Panc1 (cell line): ENCODE measurements at regions not wholly inside any gene's neighbourhood (a gene's known extent, or its start where the extent isn't known, plus 50 kb on each side); places are given as distances from the start of the nearest gene placed in this dataset.

Source experiments
- ATAC-seq: fragments of 200-7000 bp; cut with Tn5 transposase; 2 replicates; pipeline ENCODE4 v1.9.1; 2020; ENCODE audit warnings: mild to moderate bottlenecking, moderate library complexity
- BruUV-seq: library from RNA; stranded (reverse); fragments of 400-500 nt; replicated peaks from 2 replicates; lab custom pipeline; 2021; lab: Mats Ljungman, UMichigan
- CTCF ChIA-PET: fragments of 300-600 bp; sonication (Branson Sonifier 250); formaldehyde crosslinking; loops from one replicate; lab custom pipeline; 2022; ENCODE audit warnings: antibody characterized with exemption; lab: Charles Lee
- POLR2A ChIA-PET: fragments of 300-600 bp; sonication (Branson Sonifier 250); formaldehyde crosslinking; loops from one replicate; lab custom pipeline; 2022; ENCODE audit warnings: antibody characterized with exemption; lab: Charles Lee
- DNase-seq: peaks from one replicate; pipeline ENCODE4 v3.0.0-alpha.2; 2010; ENCODE audit warnings: low read depth, low spot score
- H3K27ac ChIP-seq: 2 replicates; pipeline ENCODE4 v1.5.1; 2011; ENCODE audit warnings: mild to moderate bottlenecking, low read length, inconsistent platforms
- H3K27me3 ChIP-seq: fragments of 200-500 bp; sonication (Bioruptor generic); 2 replicates; pipeline ENCODE4 v1.6.0; 2014; ENCODE audit warnings: low read length, inconsistent platforms; ENCODE audit not compliant: control insufficient read depth, insufficient read depth
- H3K36me3 ChIP-seq: fragments of 200-500 bp; sonication (Bioruptor generic); 2 replicates; pipeline ENCODE4 v1.5.1; 2014; ENCODE audit warnings: inconsistent platforms, mild to moderate bottlenecking, low read length, moderate library complexity; ENCODE audit not compliant: control insufficient read depth, insufficient read depth
- H3K4me1 ChIP-seq: 2 replicates; pipeline ENCODE4 v1.5.1; 2011; ENCODE audit warnings: inconsistent platforms, mild to moderate bottlenecking, low read length, moderate library complexity; ENCODE audit not compliant: control insufficient read depth, insufficient read depth
- H3K4me3 ChIP-seq, 2 experiments: 2 replicates each; pipeline ENCODE4 v1.5.1; 2011 to 2012; ENCODE audit warnings: low read depth in 2 of 2, low read length in 2 of 2, mild to moderate bottlenecking in 2 of 2, inconsistent platforms in 1 of 2, moderate library complexity in 1 of 2
- H3K9me3 ChIP-seq: fragments of 200-500 bp; sonication (Bioruptor generic); 2 replicates; pipeline ENCODE4 v1.5.1; 2014; ENCODE audit warnings: low read depth, mild to moderate bottlenecking, inconsistent platforms, low read length, moderate library complexity; ENCODE audit not compliant: control insufficient read depth, insufficient read depth
- POLR2AphosphoS5 ChIP-seq: IDR thresholded peaks from 2 replicates; pipeline ENCODE4 v1.6.1; 2012; ENCODE audit warnings: mild to moderate bottlenecking, low read depth, low read length, moderate library complexity
- REST ChIP-seq, 2 experiments: IDR thresholded peaks; 2 replicates each; pipeline ENCODE4 v1.6.1; 2011 to 2012; ENCODE audit warnings: low read depth in 2 of 2, control low read depth in 1 of 2, low read length in 1 of 2, mild to moderate bottlenecking in 1 of 2, moderate library complexity in 1 of 2; ENCODE audit not compliant: insufficient read depth in 1 of 2
- SIN3A ChIP-seq: IDR thresholded peaks from 2 replicates; pipeline ENCODE4 v1.6.1; 2012; ENCODE audit warnings: low read depth, mild to moderate bottlenecking, low read length, moderate library complexity, borderline replicate concordance; ENCODE audit not compliant: insufficient read depth
- TCF7L2 ChIP-seq: IDR thresholded peaks from 2 replicates; pipeline ENCODE4 v1.6.1; 2011; ENCODE audit warnings: mild to moderate bottlenecking, low read depth, low read length, inconsistent platforms
- in situ Hi-C: cut with HindIII; loops from 2 replicates; pipeline ENCODE4 v1.10.0; 2016; ENCODE audit warnings: low sequenced_read_pairs, low pct_unique_long_range_greater_than_20kb
- intact Hi-C: fragments of 100-400 bp; cut with micrococcal nuclease; formaldehyde crosslinking; loops from one replicate; pipeline ENCODE4 v1.10.0; 2022; ENCODE audit not compliant: unreplicated experiment
- TF ChIP-seq, protein P1 (sequence below): fragments of 450-650 bp; IDR thresholded peaks from 2 replicates; pipeline ENCODE4 v1.5.1; 2017; ENCODE audit warnings: mild to moderate bottlenecking

GRCh38 chr13:89937420-89937819 lies 1410.1 kb upstream of the MIR17HG start:
- intact Hi-C loops: no loop called here
- ChIA-PET CTCF (no interaction called here), POLR2A (no interaction called here)
- Histone ChIP-seq H3K4me3 (no peak overlapping the region), H3K27ac (no peak overlapping the region), H3K9me3 (no peaks in the 10 kb centered on the region), H3K4me1 (no peaks in the 10 kb centered on the region), H3K36me3 (no peaks in the 10 kb centered on the region), H3K27me3 (no peaks in the 10 kb centered on the region)
- TF ChIP-seq TCF7L2: no peak
- TF ChIP-seq, protein P1, sequence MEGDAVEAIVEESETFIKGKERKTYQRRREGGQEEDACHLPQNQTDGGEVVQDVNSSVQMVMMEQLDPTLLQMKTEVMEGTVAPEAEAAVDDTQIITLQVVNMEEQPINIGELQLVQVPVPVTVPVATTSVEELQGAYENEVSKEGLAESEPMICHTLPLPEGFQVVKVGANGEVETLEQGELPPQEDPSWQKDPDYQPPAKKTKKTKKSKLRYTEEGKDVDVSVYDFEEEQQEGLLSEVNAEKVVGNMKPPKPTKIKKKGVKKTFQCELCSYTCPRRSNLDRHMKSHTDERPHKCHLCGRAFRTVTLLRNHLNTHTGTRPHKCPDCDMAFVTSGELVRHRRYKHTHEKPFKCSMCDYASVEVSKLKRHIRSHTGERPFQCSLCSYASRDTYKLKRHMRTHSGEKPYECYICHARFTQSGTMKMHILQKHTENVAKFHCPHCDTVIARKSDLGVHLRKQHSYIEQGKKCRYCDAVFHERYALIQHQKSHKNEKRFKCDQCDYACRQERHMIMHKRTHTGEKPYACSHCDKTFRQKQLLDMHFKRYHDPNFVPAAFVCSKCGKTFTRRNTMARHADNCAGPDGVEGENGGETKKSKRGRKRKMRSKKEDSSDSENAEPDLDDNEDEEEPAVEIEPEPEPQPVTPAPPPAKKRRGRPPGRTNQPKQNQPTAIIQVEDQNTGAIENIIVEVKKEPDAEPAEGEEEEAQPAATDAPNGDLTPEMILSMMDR: no peak
- TF ChIP-seq REST (IDR thresholded peaks at IDR 0.05; ENCODE audit: insufficient read depth in 1 of 2, low read depth in 2 of 2, low read length in 1 of 2): no peak
- no peak for TF ChIP-seq SIN3A
- no peak for TF ChIP-seq POLR2AphosphoS5
- in situ Hi-C loops: no loop called here
- no peak for ATAC-seq
- no TSS peak for BruUV-seq
- DNase-seq: no peak

DNA sequence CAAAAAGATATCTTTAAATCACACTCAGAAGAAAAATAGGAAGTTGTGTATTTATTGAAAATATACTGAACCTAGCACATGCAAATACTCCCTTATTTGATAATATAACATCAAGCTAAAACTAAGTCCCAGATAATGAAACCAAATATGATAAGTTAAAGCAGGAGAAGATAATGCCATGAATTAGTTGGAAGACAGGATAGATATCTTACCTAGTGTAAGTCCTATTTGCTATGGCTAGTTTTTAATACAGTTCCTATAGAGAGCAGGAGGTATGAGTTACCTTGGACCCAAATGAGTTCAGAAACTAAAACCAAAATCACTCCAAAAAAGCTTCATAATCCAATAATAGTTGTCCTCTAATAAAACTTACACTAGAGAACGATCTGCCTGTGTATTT lies 1407.1 kb upstream of the MIR17HG start:
- in situ Hi-C loops: no loop called here
- H3K4me3 ChIP-seq: no peak overlapping the region
- BruUV-seq: no TSS peak
- no peak for ATAC-seq
- H3K27ac ChIP-seq: no peak overlapping the region
- intact Hi-C loops: no loop called here
- no peak for DNase-seq
- no peaks in the 10 kb centered on the region for H3K4me1 ChIP-seq
- TF ChIP-seq TCF7L2 (no peak), SIN3A (no peak), REST (IDR thresholded peaks at IDR 0.05; ENCODE audit: insufficient read depth in 1 of 2, low read depth in 2 of 2, low read length in 1 of 2) (no peak), POLR2AphosphoS5 (no peak)
- TF ChIP-seq, protein P1: no peak
- CTCF ChIA-PET: interaction anchor here (0.5 kb wide), 1 partner anchor 406 kb away, joined by 3 read pairs; no protein-coding TSS in a partner anchor
- no peaks in the 10 kb centered on the region for H3K9me3 ChIP-seq
- POLR2A ChIA-PET: no interaction called here
- no peaks in the 10 kb centered on the region for H3K36me3 ChIP-seq
- H3K27me3 ChIP-seq: no peaks in the 10 kb centered on the region
